ENCODE measurements at regions not wholly inside any gene's neighbourhood (a gene's known extent, or its start where the extent isn't known, plus 50 kb on each side); places are given as distances from the start of the nearest gene placed in this dataset.

DNA sequence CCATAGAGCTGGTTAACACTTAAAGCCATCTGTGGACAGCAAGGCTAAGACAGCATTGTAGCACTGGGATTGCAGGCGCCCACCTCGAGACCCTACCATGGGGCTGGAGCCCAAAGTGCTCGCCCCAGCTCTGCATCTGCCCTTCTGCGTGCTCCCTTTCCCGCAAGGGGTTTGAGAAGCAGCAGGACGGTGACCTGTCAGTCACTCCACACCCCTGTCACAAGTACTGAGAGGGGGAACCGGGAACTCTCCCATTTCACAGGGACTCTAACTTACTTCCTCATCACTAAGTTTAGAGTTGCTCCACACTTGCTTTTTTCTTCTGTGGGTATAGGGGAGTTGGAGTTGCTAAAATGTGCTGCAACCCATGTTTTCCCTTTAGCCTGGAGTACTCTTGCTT lies 273.2 kb downstream of the SMARCA2 start:
- H3K4me3 ChIP-seq, result no peak overlapping the region
- H3K9ac ChIP-seq (ENCODE audit: low read depth in 2 of 2, low read length in 2 of 2), result no peak overlapping the region
- H3K9me3 ChIP-seq, result no peaks in the 10 kb centered on the region
- H3K27me3 ChIP-seq, result no peaks in the 10 kb centered on the region
- TF ChIP-seq, protein P1, sequence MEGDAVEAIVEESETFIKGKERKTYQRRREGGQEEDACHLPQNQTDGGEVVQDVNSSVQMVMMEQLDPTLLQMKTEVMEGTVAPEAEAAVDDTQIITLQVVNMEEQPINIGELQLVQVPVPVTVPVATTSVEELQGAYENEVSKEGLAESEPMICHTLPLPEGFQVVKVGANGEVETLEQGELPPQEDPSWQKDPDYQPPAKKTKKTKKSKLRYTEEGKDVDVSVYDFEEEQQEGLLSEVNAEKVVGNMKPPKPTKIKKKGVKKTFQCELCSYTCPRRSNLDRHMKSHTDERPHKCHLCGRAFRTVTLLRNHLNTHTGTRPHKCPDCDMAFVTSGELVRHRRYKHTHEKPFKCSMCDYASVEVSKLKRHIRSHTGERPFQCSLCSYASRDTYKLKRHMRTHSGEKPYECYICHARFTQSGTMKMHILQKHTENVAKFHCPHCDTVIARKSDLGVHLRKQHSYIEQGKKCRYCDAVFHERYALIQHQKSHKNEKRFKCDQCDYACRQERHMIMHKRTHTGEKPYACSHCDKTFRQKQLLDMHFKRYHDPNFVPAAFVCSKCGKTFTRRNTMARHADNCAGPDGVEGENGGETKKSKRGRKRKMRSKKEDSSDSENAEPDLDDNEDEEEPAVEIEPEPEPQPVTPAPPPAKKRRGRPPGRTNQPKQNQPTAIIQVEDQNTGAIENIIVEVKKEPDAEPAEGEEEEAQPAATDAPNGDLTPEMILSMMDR (IDR thresholded peaks at IDR 0.05), result no peak
- H3K36me3 ChIP-seq, result no peaks in the 10 kb centered on the region
- H3K27ac ChIP-seq, result no peak overlapping the region
- intact Hi-C loops (cut with DNase I), result no loop called here
- no peaks in the 10 kb centered on the region for H3K4me1 ChIP-seq
- DNase-seq, result no peak

DNA sequence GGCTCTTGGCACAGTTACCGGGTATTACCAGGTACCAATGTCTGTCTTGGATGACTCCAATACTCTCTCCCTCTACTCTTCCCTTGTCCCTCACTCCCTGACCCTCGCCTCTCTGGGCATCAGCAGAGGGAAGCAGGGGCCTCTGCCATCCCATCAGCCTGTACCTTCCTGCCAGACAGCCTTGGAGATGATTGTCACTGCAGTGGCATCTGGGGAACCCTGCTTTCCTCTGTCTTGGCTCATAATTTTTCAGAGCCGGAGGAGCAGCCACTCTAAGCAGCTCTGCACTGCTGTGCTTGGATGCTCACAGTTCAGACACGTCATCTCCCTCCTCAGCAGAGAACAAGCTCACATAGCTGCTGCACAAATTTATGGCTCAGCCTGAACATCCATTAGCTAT lies 274.1 kb downstream of the SMARCA2 start:
- H3K27me3 ChIP-seq, result no peaks in the 10 kb centered on the region
- H3K4me3 ChIP-seq, result no peak overlapping the region
- no peaks in the 10 kb centered on the region for H3K36me3 ChIP-seq
- no peaks in the 10 kb centered on the region for H3K9me3 ChIP-seq
- H3K9ac ChIP-seq (ENCODE audit: low read depth in 2 of 2, low read length in 2 of 2), result no peak overlapping the region
- intact Hi-C loops (cut with DNase I), result no loop called here
- no peaks in the 10 kb centered on the region for H3K4me1 ChIP-seq
- TF ChIP-seq, protein P1 (IDR thresholded peaks at IDR 0.05), result no peak
- no peak for DNase-seq
- H3K27ac ChIP-seq, result no peak overlapping the region

DNA sequence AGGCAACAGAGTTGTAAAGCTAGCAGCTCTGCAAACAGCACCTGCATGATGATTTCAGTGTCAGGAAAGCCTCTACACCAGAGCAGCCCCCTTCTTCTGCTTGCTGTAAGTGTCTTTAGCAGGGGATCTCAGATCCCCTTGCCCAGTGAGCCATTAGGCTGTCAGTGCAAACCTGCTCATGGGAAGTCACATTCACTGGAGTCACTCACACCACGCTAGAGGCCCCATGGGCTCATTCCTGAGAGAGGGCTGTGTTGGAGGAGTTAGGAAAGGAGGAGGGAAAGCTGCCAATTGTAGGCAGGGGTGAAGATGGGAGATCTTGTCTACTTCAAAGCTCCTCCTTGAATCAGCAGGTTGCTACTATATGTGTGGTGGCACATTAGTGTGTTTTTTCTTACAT lies 275.2 kb downstream of the SMARCA2 start:
- H3K9ac ChIP-seq (ENCODE audit: low read depth in 2 of 2, low read length in 2 of 2), result no peak overlapping the region
- H3K27me3 ChIP-seq, result no peaks in the 10 kb centered on the region
- no peaks in the 10 kb centered on the region for H3K9me3 ChIP-seq
- intact Hi-C loops (cut with DNase I), result no loop called here
- no peaks in the 10 kb centered on the region for H3K4me1 ChIP-seq
- TF ChIP-seq, protein P1 (IDR thresholded peaks at IDR 0.05), result no peak
- H3K4me3 ChIP-seq, result no peak overlapping the region
- no peak for DNase-seq
- H3K36me3 ChIP-seq, result no peaks in the 10 kb centered on the region
- no peak overlapping the region for H3K27ac ChIP-seq

DNA sequence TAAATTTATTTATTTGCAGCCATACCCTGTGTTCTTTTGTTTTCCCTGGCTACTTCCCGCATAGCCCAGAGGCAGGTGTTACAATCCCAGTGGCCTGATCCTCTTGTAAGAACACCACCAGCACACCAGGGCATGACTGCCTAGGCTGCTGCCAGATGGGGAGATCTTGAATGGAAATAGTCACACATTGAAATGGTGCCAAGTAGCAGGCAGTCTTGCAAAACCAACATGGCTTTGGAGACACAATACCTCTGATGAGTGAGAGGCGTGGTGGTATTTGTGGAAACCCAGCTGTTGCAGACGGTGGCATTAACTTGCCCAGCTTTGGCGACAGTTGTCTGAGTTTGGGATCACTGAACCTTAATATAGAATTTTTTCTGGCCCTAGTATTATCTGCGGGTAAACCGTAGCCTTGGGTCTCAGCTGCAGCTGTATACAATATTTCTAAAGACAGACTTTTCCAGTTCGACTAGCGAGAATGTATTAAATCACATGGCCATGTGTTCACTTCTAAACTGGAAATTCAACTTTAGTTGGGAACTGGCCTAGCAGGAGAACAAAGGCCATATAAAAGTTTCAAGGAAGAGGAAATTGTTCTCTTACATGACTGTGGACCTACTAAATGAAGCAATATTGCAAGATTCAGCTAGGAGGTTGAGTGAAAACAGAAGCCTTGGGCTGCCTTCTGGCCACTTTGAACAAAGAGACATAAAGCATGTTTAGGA lies 277.0 kb downstream of the SMARCA2 start:
- no peaks in the 10 kb centered on the region for H3K4me1 ChIP-seq
- intact Hi-C loops (cut with DNase I), result no loop called here
- TF ChIP-seq, protein P1 (IDR thresholded peaks at IDR 0.05), result no peak
- H3K9me3 ChIP-seq, result no peaks in the 10 kb centered on the region
- peak; percentile 38 for DNase-seq
- H3K27ac ChIP-seq, result peak overlapping the region; percentile 18
- H3K4me3 ChIP-seq, result no peak overlapping the region
- H3K36me3 ChIP-seq, result no peaks in the 10 kb centered on the region
- H3K27me3 ChIP-seq, result no peaks in the 10 kb centered on the region
- no peak overlapping the region for H3K9ac ChIP-seq (ENCODE audit: low read depth in 2 of 2, low read length in 2 of 2)

DNA sequence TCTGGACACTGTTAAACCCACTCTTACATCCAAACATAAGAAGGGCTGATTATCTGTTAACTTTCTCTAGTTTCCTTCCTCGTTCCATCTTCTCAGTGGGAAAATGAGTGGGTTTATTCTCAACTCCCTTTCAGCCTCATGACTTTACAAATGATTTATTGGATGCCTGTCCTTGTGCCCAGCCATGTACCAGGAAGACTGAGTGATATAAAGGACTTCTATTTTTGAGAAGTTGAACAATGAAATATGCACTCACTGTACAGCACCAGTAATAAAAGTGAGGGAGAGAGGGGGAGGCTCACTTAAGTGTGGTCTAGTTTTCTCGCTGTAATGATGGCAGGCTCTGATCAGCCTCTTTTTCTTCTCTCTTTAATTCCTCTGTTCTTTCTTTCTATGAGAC lies 277.6 kb downstream of the SMARCA2 start:
- intact Hi-C loops (cut with DNase I), result no loop called here
- Histone ChIP-seq H3K36me3 (no peaks in the 10 kb centered on the region), H3K27ac (peak overlapping the region; percentile 18), H3K4me3 (no peak overlapping the region), H3K9ac (ENCODE audit: low read depth in 2 of 2, low read length in 2 of 2) (no peak overlapping the region), H3K27me3 (no peaks in the 10 kb centered on the region), H3K4me1 (no peaks in the 10 kb centered on the region), H3K9me3 (no peaks in the 10 kb centered on the region)
- TF ChIP-seq, protein P1 (IDR thresholded peaks at IDR 0.05), result no peak
- no peak for DNase-seq

Data from colonic mucosa (tissue), 4 donors.